Islet precursor cell (in vitro differentiated cells): ENCODE measurements at regions not wholly inside any gene's neighbourhood (a gene's known extent, or its start where the extent isn't known, plus 50 kb on each side); places are given as distances from the start of the nearest gene placed in this dataset.
A peak's percentile ranks its signal among the peaks of the same experiment; 100 is the strongest.

ENCODE experiments used
- DNase-seq: peaks from one replicate; pipeline ENCODE4 v3.0.0-alpha.2; 2018

GRCh38 chr3:16658004-16658924 is 53.0 kb upstream of the DAZL start:
- no peak for DNase-seq

- DNase-seq, result peak; percentile 58
These were observed 53.9 kb upstream of the DAZL start for GRCh38 chr3:16658925-16659793.

- DNase-seq, result no peak
These were observed 58.9 kb upstream of the DAZL start for GRCh38 chr3:16663854-16664712.

- DNase-seq, result peak; percentile 85
These were observed 60.1 kb upstream of the DAZL start for GRCh38 chr3:16665282-16665741.

- no peak for DNase-seq
These were observed 61.0 kb upstream of the DAZL start for GRCh38 chr3:16666206-16666605.

GRCh38 chr3:16667633-16668032 is 62.4 kb upstream of the DAZL start:
- DNase-seq, result peak; percentile 63

GRCh38 chr3:16668776-16669545 is 63.7 kb upstream of the DAZL start:
- DNase-seq, result no peak

GRCh38 chr3:16670191-16670590 is 65.0 kb upstream of the DAZL start:
- no peak for DNase-seq

GRCh38 chr3:16671690-16672089 is 66.5 kb upstream of the DAZL start:
- DNase-seq, result no peak

GRCh38 chr3:16673530-16673929 is 68.3 kb upstream of the DAZL start:
- DNase-seq, result no peak

- no peak for DNase-seq
These were observed 70.6 kb upstream of the DAZL start for GRCh38 chr3:16675805-16676204.

GRCh38 chr3:16686679-16687078 is 81.5 kb upstream of the DAZL start:
- no peak for DNase-seq

GRCh38 chr3:16687221-16687620 is 82.0 kb upstream of the DAZL start:
- DNase-seq, result no peak

- DNase-seq, result no peak
These were observed 87.5 kb upstream of the DAZL start for GRCh38 chr3:16692486-16693344.

- DNase-seq, result no peak
These were observed 88.6 kb upstream of the DAZL start for GRCh38 chr3:16693820-16694219.

GRCh38 chr3:16695710-16696109 is 90.5 kb upstream of the DAZL start:
- no peak for DNase-seq

- DNase-seq, result no peak
These were observed 92.4 kb upstream of the DAZL start for GRCh38 chr3:16697443-16698147.

GRCh38 chr3:16700651-16701050 is 95.4 kb upstream of the DAZL start:
- DNase-seq, result no peak

GRCh38 chr3:16704941-16705340 is 99.7 kb upstream of the DAZL start:
- DNase-seq, result no peak

GRCh38 chr3:16707260-16707659 is 102.0 kb upstream of the DAZL start:
- DNase-seq, result no peak
